ENCODE measurements at regions not wholly inside any gene's neighbourhood (a gene's known extent, or its start where the extent isn't known, plus 50 kb on each side); places are given as distances from the start of the nearest gene placed in this dataset.
"Not testable (repeated sequence)": the region's sequence is repeated elsewhere in the genome, so short reads cannot be mapped to it uniquely, and the experiment has no call there.

- DNase-seq (ENCODE audit: low read depth): no peak
- in situ Hi-C loops (cut with HindIII; ENCODE audit: low pct_unique_long_range_greater_than_20kb, low sequenced_read_pairs): no loop called here
Observed at GRCh38 chr1:73862355-73862754, 335.6 kb downstream of the LRRIQ3 start.

DNA sequence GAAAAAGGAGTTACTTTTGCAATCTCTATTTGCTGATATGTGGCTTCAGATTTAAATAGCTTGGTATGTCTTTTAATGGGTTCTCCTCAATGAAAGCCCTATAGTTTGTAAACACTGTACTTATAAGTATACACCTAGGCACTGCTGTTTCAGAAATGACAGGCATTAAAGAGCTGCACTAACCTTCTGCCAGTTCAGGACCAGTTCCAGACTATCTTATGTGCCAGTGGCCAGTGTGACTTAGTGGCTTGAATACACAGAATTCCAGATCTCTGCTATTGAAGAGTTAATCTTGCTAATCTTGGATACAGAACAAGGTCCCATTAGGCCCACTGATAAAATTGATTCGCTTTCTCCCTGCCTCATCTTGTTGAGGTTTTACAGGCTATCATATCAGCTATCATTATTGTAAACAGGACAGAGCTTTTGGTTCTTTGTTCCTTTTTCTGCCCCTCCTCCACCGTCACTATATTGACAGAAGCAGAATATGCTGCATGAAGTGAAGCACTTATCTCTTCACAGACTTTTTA, 337.5 kb downstream of the LRRIQ3 start:
- in situ Hi-C loops (cut with HindIII; ENCODE audit: low pct_unique_long_range_greater_than_20kb, low sequenced_read_pairs): no loop called here
- no peak for DNase-seq (ENCODE audit: low read depth)

- in situ Hi-C loops (cut with HindIII; ENCODE audit: low pct_unique_long_range_greater_than_20kb, low sequenced_read_pairs): no loop called here
- no peak for DNase-seq (ENCODE audit: low read depth)
Observed at GRCh38 chr1:73859227-73859626, 338.7 kb downstream of the LRRIQ3 start.

DNA sequence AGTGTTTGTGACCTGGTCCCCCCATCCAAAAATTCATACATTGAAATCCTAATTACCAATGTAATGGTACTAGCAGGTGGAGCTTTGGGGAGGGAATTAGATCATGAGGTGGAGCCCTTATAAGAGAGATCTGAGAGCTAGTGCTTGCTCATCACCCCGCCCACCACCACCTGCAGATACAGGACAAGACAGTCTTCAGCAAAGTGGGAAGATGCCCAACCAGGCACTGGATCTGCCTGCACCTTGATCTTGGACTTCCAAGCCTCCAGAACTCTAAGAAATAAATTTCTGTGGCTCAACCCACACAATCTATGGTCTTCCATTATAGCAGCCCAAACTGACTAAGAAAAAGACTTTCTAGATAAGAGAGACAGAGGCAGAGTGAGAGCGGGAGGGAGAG, 343.4 kb downstream of the LRRIQ3 start:
- DNase-seq (ENCODE audit: low read depth): no peak
- in situ Hi-C loops (cut with HindIII; ENCODE audit: low pct_unique_long_range_greater_than_20kb, low sequenced_read_pairs): no loop called here

DNA sequence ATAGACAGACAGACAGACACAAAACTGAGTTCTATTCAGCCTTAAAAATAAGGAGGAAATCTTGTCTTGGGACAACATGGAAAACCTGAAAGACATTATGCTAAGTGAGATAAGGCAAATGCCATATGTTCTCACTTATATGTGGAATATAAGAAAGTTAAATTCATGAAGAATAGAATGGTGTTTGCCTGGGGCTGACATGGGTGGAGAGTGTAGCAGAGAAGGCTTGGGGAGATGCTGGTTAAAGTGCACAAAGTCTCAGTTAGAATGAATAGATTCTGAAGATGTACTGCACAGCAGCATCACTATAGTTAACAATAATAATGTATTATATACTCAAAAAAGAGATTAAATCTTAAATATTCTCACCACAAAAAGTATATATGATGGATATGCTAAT, 355.5 kb downstream of the LRRIQ3 start:
- in situ Hi-C loops (cut with HindIII; ENCODE audit: low pct_unique_long_range_greater_than_20kb, low sequenced_read_pairs): no loop called here
- DNase-seq (ENCODE audit: low read depth): no peak

GRCh38 chr1:73839922-73840321, 358.1 kb downstream of the LRRIQ3 start:
- DNase-seq (ENCODE audit: low read depth): peak; percentile 10
- in situ Hi-C loops (cut with HindIII; ENCODE audit: low pct_unique_long_range_greater_than_20kb, low sequenced_read_pairs): no loop called here

DNA sequence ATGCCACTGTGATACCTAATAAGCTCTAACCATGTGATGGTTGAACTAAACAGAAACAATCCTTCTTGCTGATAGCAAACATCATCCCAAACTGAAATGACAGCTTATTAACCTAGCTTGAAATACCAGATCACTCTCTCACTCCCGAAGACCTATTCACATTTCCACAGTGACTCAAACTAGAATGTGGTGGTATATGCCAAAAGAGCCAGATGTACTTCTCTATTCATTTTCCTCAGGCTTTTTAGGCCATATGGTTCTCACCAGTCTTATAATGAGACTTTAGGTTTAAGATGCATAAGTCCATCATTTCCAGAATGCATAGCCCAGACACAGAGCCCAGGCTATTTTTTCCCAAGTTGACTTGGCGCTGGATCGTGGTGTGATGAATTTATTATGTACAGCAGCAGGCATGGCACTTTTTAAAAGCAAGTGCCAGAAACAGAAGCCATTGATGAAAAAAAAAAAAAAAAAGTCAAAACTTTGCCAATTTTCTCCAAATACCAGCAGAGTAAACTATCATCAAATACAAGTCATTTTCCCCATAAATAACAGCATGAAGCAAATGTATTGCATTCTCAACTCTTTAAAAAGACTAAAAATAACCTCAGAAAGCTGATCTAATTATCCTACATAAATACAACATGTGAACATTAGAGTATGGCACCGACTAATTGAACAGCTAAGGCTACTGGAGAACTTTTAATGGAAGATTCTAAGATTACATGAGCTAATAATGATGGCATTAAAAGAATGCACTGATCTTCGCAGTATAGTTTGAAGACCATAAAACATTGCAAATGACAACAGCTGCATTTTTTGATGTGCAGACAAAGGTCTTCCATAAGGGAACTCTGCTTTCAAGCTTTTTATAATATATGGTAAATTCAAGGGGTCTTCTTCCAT, 365.4 kb downstream of the LRRIQ3 start:
- no peak for DNase-seq (ENCODE audit: low read depth)
- in situ Hi-C loops (cut with HindIII; ENCODE audit: low pct_unique_long_range_greater_than_20kb, low sequenced_read_pairs): no loop called here

DNA sequence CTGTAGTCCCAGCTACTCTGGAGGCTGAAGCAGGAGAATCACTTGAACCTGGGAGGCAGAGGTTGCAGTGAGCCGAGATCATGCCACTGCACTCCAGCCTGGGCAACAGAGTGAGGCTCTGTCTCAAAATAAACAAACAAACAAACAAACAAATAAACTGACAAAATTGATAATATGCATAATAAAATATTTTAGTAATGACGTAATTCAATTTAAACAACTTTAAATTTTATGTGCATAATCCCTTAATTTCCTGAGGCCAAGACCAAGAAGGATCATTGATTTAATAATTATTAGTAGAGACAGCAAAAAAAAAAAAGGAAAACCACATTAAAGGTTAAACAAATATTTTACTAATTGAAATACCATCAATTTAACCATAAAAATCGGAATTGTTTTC, 370.7 kb downstream of the LRRIQ3 start:
- in situ Hi-C loops (cut with HindIII; ENCODE audit: low pct_unique_long_range_greater_than_20kb, low sequenced_read_pairs); DNase-seq (ENCODE audit: low read depth): not testable (repeated sequence)

- DNase-seq (ENCODE audit: low read depth): no peak
- in situ Hi-C loops (cut with HindIII; ENCODE audit: low pct_unique_long_range_greater_than_20kb, low sequenced_read_pairs): no loop called here
Observed at GRCh38 chr1:73824065-73824464, 373.9 kb downstream of the LRRIQ3 start.

GRCh38 chr1:73821520-73821919, 376.5 kb downstream of the LRRIQ3 start:
- no peak for DNase-seq (ENCODE audit: low read depth)
- in situ Hi-C loops (cut with HindIII; ENCODE audit: low pct_unique_long_range_greater_than_20kb, low sequenced_read_pairs): no loop called here

DNA sequence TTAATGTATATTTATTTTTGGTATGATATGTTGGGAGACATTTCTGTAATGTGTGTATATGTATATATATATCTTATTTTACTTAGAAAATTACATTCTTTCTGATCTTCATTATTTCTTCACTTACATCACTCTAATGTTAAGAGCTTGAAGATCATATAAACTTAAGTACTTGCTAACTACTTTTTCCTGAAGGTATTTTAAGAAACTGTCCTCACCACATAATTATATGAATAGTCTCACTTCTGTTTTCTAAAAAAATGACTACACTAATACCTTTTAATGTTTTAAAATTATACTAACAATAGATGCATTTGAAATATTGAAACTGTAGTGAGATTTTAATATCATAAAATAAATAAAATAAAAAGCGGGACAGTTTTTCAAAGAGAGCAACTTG, 377.1 kb downstream of the LRRIQ3 start:
- no peak for DNase-seq (ENCODE audit: low read depth)
- in situ Hi-C loops (cut with HindIII; ENCODE audit: low pct_unique_long_range_greater_than_20kb, low sequenced_read_pairs): no loop called here

- DNase-seq (ENCODE audit: low read depth): no peak
- in situ Hi-C loops (cut with HindIII; ENCODE audit: low pct_unique_long_range_greater_than_20kb, low sequenced_read_pairs): no loop called here
Observed at GRCh38 chr1:73813716-73814115, 384.3 kb downstream of the LRRIQ3 start.

DNA sequence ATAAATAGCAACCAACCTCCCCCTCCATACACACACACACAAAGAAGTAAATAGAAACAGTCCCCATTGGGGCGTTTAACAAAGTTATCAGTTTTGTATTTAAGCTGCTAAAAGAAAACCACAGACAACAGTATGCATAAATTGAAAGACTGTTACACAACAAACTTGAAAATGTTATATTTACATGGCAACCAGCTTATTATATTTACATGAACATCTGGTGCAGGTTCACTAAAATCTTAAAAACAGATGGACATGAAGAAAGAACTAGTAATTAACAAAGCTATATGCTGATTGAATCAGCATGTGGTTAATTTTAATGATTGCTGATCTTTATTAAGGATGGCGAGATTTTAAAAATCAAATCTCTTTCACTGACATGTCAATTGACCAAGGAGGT, 384.7 kb downstream of the LRRIQ3 start:
- DNase-seq (ENCODE audit: low read depth): no peak

DNA sequence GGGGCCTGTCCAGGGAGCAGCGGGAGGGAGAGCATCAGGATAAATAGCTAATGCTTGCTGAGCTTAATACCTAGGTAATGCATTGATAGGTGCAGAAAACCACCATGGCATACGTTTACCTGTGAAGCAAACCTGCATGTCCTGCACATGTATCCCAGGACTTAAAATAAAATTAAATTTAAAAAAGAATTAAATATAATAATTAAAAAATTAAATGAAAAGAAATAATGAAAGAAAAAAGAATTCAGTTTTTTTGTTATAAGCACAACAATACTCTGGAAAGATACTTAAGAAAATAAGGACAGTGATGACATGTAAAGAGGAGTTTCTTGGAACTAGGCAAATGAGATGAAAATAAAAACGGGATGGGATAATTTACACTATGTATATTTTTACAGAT, 386.2 kb downstream of the LRRIQ3 start:
- DNase-seq (ENCODE audit: low read depth): no peak
- in situ Hi-C loops (cut with HindIII; ENCODE audit: low pct_unique_long_range_greater_than_20kb, low sequenced_read_pairs): no loop called here

More for the DNA sequence above, 384.7 kb downstream of the LRRIQ3 start:
- in situ Hi-C loops (cut with HindIII; ENCODE audit: low pct_unique_long_range_greater_than_20kb, low sequenced_read_pairs): no loop called here

DNA sequence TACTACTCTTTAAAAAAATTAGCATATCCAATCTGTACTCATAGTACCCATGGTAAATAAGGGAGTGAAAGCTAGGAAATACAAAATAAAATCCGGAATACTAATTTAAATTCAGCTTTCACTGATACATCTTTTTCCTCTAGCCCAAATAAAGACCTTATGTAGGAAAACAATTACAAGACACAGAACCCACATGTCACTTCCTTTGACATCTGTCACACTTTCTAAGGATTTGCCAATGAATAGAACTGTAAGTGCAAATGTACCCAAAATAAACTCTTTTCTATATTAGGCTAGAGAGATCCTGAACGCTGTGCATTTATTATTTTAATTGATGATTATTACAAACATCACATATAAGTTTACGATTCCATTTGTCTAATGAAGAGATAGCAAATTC, 393.0 kb downstream of the LRRIQ3 start:
- in situ Hi-C loops (cut with HindIII; ENCODE audit: low pct_unique_long_range_greater_than_20kb, low sequenced_read_pairs): no loop called here
- DNase-seq (ENCODE audit: low read depth): no peak

GRCh38 chr1:73803380-73803779, 394.6 kb downstream of the LRRIQ3 start:
- in situ Hi-C loops (cut with HindIII; ENCODE audit: low pct_unique_long_range_greater_than_20kb, low sequenced_read_pairs): no loop called here

DNA sequence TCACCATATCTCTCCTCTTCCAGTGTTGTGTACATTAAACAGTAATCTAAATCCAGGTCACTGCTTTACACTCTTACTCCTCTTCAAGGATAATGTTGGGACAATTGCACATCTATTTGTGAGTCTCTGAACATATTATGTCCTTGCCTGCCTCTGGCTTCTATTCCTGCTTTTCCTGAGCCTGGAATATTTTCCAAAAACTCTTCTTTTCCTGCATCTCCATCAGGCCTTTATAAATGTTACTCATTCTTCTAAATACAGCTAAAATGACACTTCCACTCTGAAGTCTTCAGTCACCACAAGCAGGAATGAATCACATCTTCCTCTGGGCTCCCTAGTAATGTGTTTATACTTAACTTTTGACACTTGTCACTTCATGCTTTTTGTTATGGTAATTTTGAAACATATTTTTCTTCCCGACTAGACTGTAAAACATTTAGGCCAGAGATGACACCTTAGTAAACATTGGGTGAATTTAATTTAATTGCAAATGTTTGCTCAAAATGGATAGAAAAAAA, 396.0 kb downstream of the LRRIQ3 start:
- DNase-seq (ENCODE audit: low read depth): no peak
- in situ Hi-C loops (cut with HindIII; ENCODE audit: low pct_unique_long_range_greater_than_20kb, low sequenced_read_pairs): no loop called here

More at GRCh38 chr1:73803380-73803779, 394.6 kb downstream of the LRRIQ3 start:
- DNase-seq (ENCODE audit: low read depth): no peak

GRCh38 chr1:73800376-73800775, 397.6 kb downstream of the LRRIQ3 start:
- in situ Hi-C loops (cut with HindIII; ENCODE audit: low pct_unique_long_range_greater_than_20kb, low sequenced_read_pairs): no loop called here
- DNase-seq (ENCODE audit: low read depth): no peak

GRCh38 chr1:73789965-73790364, 408.0 kb downstream of the LRRIQ3 start:
- in situ Hi-C loops (cut with HindIII; ENCODE audit: low pct_unique_long_range_greater_than_20kb, low sequenced_read_pairs): no loop called here
- no peak for DNase-seq (ENCODE audit: low read depth)

DNA sequence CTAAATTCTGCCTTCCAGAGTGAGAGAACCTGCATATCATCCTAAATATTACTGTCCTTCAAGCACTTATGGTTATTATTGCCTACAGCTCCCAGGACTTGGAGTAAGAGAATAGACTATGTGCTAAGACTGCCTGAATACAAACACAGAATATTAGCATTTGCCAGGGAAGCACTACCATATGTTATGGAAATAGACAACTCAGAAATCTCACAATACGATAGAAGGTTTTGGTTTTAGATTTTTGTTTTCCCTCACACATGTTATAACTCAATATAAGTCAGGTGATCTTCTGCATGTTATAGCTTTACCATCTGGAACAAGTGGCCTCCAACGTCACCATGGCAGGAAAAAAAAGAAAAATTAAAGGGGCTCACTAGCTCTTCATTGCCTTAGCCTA, 413.9 kb downstream of the LRRIQ3 start:
- DNase-seq (ENCODE audit: low read depth): no peak
- in situ Hi-C loops (cut with HindIII; ENCODE audit: low pct_unique_long_range_greater_than_20kb, low sequenced_read_pairs): no loop called here
